Smooth muscle cell (in vitro differentiated cells): ENCODE measurements at regions not wholly inside any gene's neighbourhood (a gene's known extent, or its start where the extent isn't known, plus 50 kb on each side); places are given as distances from the start of the nearest gene placed in this dataset.

Experiments used
- DNase-seq: peaks from one replicate; lab custom pipeline; 2025; ENCODE audit not compliant: unreplicated experiment; lab: John Stamatoyannopoulos, UW
- H2AFZ ChIP-seq: fragments of 200-600 bp; sonication (generic); 2 replicates; pipeline ENCODE4 v1.6.0; 2016; ENCODE audit warnings: antibody characterized with exemption, low read depth, mild to moderate bottlenecking
- H3F3A ChIP-seq: fragments of 200-600 bp; sonication (generic); 2 replicates; pipeline ENCODE4 v1.6.0; 2017; ENCODE audit warnings: antibody characterized with exemption, low read depth
- H3K27ac ChIP-seq: fragments of 200-600 bp; sonication (generic); 2 replicates; pipeline ENCODE4 v1.5.1; 2016; ENCODE audit warnings: low read depth, mild to moderate bottlenecking
- H3K27me3 ChIP-seq: fragments of 200-600 bp; sonication (generic); 2 replicates; pipeline ENCODE4 v1.6.1; 2016; ENCODE audit warnings: low read depth, mild to moderate bottlenecking
- H3K36me3 ChIP-seq: fragments of 200-600 bp; sonication (generic); 2 replicates; pipeline ENCODE4 v1.5.1; 2016; ENCODE audit warnings: low read depth
- H3K4me1 ChIP-seq: fragments of 200-600 bp; sonication (generic); 2 replicates; pipeline ENCODE4 v1.5.1; 2016; ENCODE audit warnings: low read depth
- H3K4me2 ChIP-seq: fragments of 200-600 bp; sonication (generic); 2 replicates; pipeline ENCODE4 v1.6.0; 2016; ENCODE audit warnings: mild to moderate bottlenecking
- H3K4me3 ChIP-seq: fragments of 200-600 bp; sonication (generic); 2 replicates; pipeline ENCODE4 v1.5.1; 2016; ENCODE audit warnings: mild to moderate bottlenecking
- H3K79me2 ChIP-seq: fragments of 200-600 bp; sonication (generic); 2 replicates; pipeline ENCODE4 v1.6.0; 2016; ENCODE audit warnings: low read depth, mild to moderate bottlenecking
- H3K9ac ChIP-seq: fragments of 200-600 bp; sonication (generic); 2 replicates; pipeline ENCODE4 v1.6.0; 2016; ENCODE audit warnings: low read depth
- H3K9me3 ChIP-seq: fragments of 200-600 bp; sonication (generic); replicated peaks from 2 replicates; pipeline ENCODE4 v1.5.1; 2016; ENCODE audit warnings: low read depth
- H4K20me1 ChIP-seq: fragments of 200-600 bp; sonication (generic); 2 replicates; pipeline ENCODE4 v1.6.0; 2016; ENCODE audit warnings: low read depth
- WGBS: methylation state at CpG from one replicate; pipeline ENCODE4 v1.1.7; 2016; ENCODE audit warnings: low lambda C conversion rate; 5-methylcytosine and 5-hydroxymethylcytosine counted together
- TF ChIP-seq, protein P1 (sequence below): fragments of 200-600 bp; sonication (generic); IDR thresholded peaks from 2 replicates; pipeline ENCODE4 v1.5.1; 2017; ENCODE audit warnings: borderline replicate concordance, mild to moderate bottlenecking, antibody characterized with exemption; ENCODE audit not compliant: insufficient read depth, poor library complexity, severe bottlenecking

DNA sequence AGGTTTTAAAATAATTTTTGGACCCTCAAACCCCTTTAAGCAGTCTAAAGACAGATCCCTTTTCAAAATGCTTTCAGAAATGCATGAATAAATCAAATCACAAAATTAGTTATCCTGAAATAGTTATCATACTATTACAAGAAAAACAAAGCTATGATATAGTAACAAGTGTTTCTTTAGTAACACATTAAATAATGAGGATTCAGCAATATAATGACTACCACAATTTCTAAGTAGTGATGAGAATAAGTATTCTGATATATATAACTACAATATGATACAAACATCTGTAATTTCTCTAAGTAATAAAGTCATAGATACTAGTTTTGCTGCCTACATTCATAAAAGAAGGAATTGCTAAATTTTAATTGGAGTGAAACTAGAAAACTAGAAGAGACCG, 53.0 kb upstream of the TMEM168 start:
- Histone ChIP-seq H3K4me1 (no peaks in the 10 kb centered on the region), H4K20me1 (peaks cover 77% of the 10 kb centered on the region), H3K27ac (no peak overlapping the region), H2AFZ (no peak overlapping the region), H3K27me3 (no peaks in the 10 kb centered on the region), H3K9me3 (no peaks in the 10 kb centered on the region), H3F3A (no peaks in the 10 kb centered on the region), H3K9ac (no peak overlapping the region), H3K4me2 (no peak overlapping the region), H3K36me3 (no peaks in the 10 kb centered on the region), H3K79me2 (peaks cover 27% of the 10 kb centered on the region), H3K4me3 (no peak overlapping the region)
- DNase-seq = no peak
- TF ChIP-seq, protein P1, sequence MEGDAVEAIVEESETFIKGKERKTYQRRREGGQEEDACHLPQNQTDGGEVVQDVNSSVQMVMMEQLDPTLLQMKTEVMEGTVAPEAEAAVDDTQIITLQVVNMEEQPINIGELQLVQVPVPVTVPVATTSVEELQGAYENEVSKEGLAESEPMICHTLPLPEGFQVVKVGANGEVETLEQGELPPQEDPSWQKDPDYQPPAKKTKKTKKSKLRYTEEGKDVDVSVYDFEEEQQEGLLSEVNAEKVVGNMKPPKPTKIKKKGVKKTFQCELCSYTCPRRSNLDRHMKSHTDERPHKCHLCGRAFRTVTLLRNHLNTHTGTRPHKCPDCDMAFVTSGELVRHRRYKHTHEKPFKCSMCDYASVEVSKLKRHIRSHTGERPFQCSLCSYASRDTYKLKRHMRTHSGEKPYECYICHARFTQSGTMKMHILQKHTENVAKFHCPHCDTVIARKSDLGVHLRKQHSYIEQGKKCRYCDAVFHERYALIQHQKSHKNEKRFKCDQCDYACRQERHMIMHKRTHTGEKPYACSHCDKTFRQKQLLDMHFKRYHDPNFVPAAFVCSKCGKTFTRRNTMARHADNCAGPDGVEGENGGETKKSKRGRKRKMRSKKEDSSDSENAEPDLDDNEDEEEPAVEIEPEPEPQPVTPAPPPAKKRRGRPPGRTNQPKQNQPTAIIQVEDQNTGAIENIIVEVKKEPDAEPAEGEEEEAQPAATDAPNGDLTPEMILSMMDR = no peak
- WGBS = 95% methylated on average over 1 of the region's 1 CpG
